ENCODE measurements at regions not wholly inside any gene's neighbourhood (a gene's known extent, or its start where the extent isn't known, plus 50 kb on each side); places are given as distances from the start of the nearest gene placed in this dataset.
A peak's percentile ranks its signal among the peaks of the same experiment; 100 is the strongest.

DNA sequence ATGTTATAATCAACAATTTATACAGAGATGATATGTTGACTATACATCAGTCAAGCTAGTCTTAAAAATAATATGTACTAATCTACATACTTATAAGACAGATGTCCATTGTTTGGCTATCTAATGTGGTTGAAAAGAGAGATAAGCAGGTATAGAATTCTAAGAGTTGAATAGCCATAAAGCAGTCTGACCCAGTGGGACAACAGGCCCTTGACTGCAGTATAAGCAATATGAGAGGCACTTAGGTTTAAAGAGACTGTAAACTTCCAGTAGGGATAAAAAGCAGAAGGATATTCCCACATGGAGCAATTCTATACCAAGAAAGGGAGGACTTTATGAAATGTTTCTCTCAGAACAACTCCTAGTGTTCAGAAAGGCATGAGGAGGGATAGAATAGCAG lies 139.3 kb downstream of the ELAPOR2 start:
- H3K4me3 ChIP-seq (ENCODE audit: low read length): no peak overlapping the region
- no peak for DNase-seq (ENCODE audit: low read depth)
- TF ChIP-seq, protein P1, sequence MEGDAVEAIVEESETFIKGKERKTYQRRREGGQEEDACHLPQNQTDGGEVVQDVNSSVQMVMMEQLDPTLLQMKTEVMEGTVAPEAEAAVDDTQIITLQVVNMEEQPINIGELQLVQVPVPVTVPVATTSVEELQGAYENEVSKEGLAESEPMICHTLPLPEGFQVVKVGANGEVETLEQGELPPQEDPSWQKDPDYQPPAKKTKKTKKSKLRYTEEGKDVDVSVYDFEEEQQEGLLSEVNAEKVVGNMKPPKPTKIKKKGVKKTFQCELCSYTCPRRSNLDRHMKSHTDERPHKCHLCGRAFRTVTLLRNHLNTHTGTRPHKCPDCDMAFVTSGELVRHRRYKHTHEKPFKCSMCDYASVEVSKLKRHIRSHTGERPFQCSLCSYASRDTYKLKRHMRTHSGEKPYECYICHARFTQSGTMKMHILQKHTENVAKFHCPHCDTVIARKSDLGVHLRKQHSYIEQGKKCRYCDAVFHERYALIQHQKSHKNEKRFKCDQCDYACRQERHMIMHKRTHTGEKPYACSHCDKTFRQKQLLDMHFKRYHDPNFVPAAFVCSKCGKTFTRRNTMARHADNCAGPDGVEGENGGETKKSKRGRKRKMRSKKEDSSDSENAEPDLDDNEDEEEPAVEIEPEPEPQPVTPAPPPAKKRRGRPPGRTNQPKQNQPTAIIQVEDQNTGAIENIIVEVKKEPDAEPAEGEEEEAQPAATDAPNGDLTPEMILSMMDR (conservative IDR thresholded peaks at IDR 0.05; ENCODE audit: low read length): no peak

DNA sequence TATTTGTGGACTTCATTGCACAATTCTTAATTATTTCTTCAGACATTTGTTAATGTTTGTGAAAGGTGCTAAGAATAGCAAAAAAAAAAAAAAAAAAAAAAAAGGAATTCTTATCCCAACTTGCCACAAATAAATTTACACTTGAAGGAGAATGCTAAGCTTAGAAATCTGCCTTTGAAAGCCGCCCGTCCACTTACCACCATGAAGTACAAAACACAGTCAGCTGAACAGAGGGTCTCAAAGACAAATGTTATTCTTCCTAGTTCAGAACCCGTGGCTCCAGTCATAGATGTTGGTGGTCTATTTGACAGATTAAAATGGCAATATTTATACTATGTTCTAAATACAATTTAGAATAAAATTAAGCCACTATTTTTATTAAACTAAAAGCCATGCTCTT lies 141.2 kb downstream of the ELAPOR2 start:
- DNase-seq (ENCODE audit: low read depth): no peak
- H3K4me3 ChIP-seq (ENCODE audit: low read length): no peak overlapping the region
- TF ChIP-seq, protein P1 (conservative IDR thresholded peaks at IDR 0.05; ENCODE audit: low read length): no peak

DNA sequence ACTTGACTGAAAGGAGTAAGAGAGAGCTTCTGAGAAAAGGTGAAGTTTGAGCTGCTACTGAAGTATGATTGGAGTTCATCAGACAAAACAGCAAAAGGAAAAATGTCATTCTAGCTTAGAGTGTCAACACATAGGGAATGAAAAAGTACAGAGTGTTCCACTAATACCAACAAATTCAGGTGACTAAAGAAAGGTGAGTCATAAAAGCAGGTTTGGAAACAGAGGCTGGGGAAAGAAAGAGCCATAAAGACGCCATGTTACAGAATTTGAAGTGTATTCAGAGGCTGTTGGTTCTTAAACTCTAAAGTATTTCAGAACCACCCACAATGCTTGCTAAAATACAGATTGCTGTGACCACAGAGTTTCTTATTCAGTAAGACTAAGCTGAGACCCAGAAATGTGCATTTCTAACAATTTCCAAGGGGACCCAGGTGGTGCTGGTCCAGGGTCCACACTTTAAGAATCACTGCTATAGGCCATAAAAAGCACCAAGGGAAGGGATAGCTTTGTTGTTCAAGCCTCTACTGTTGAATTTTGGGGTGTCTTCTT lies 143.1 kb downstream of the ELAPOR2 start:
- H3K4me3 ChIP-seq (ENCODE audit: low read length): no peak overlapping the region
- DNase-seq (ENCODE audit: low read depth): no peak
- TF ChIP-seq, protein P1 (conservative IDR thresholded peaks at IDR 0.05; ENCODE audit: low read length): no peak

- DNase-seq (ENCODE audit: low read depth): peak; percentile 27
- TF ChIP-seq, protein P1 (conservative IDR thresholded peaks at IDR 0.05; ENCODE audit: low read length): peak; percentile 61
Observed at GRCh38 chr7:86914551-86914950, 144.9 kb downstream of the ELAPOR2 start.

More at GRCh38 chr7:86914551-86914950, 144.9 kb downstream of the ELAPOR2 start:
- H3K4me3 ChIP-seq (ENCODE audit: low read length): no peak overlapping the region
